SJCRH30 (cell line): ENCODE measurements at regions not wholly inside any gene's neighbourhood (a gene's known extent, or its start where the extent isn't known, plus 50 kb on each side); places are given as distances from the start of the nearest gene placed in this dataset.

Source experiments
- DNase-seq, 2 experiments: peaks; one replicate each; pipeline ENCODE4 v3.0.0-alpha.2; 2015 to 2020
- H3K27ac ChIP-seq: fragments of 250-450 bp; sonication (Bioruptor Pico); 2 replicates; pipeline ENCODE4 v1.5.1; 2020; ENCODE audit warnings: mild to moderate bottlenecking, moderate library complexity
- H3K27me3 ChIP-seq: fragments of 250-450 bp; sonication (Bioruptor Pico); 2 replicates; pipeline ENCODE4 v1.5.1; 2020; ENCODE audit warnings: mild to moderate bottlenecking, moderate library complexity
- H3K36me3 ChIP-seq: fragments of 250-450 bp; sonication (Bioruptor Pico); 2 replicates; pipeline ENCODE4 v1.5.1; 2020; ENCODE audit warnings: mild to moderate bottlenecking, moderate library complexity
- H3K4me1 ChIP-seq: fragments of 250-450 bp; sonication (Bioruptor Pico); 2 replicates; pipeline ENCODE4 v1.5.1; 2020; ENCODE audit warnings: mild to moderate bottlenecking, moderate library complexity
- H3K4me3 ChIP-seq: fragments of 250-450 bp; sonication (Bioruptor Pico); 2 replicates; pipeline ENCODE4 v1.5.1; 2020; ENCODE audit warnings: mild to moderate bottlenecking, moderate library complexity
- H3K9me3 ChIP-seq: fragments of 250-450 bp; sonication (Bioruptor Pico); replicated peaks from 2 replicates; pipeline ENCODE4 v1.5.1; 2020; ENCODE audit warnings: mild to moderate bottlenecking, moderate library complexity

- Histone ChIP-seq H3K36me3 (no peaks in the 10 kb centered on the region), H3K27ac (no peak overlapping the region), H3K9me3 (no peaks in the 10 kb centered on the region), H3K4me1 (0 out of 2 replicates have a peak, but pooled peaks cover 2% of the 10 kb centered on the region), H3K27me3 (no peaks in the 10 kb centered on the region), H3K4me3 (no peak overlapping the region)
- no peak for DNase-seq
Measured at GRCh38 chr9:113808391-113809358, 67.4 kb upstream of the ZNF618 start.

- DNase-seq: no peak
- H3K27ac ChIP-seq: no peak overlapping the region
Measured at GRCh38 chr9:113817171-113817570, 58.9 kb upstream of the ZNF618 start.

GRCh38 chr9:113818391-113818790 is 57.7 kb upstream of the ZNF618 start:
- DNase-seq: no peak
- no peaks in the 10 kb centered on the region for H3K4me1 ChIP-seq
- no peaks in the 10 kb centered on the region; the same call in 1 of the 2 replicates for H3K9me3 ChIP-seq
- H3K27me3 ChIP-seq: 0 out of 2 replicates have a peak, but pooled peaks cover 3% of the 10 kb centered on the region
- no peak overlapping the region for H3K27ac ChIP-seq
- H3K36me3 ChIP-seq: no peaks in the 10 kb centered on the region
- no peak overlapping the region for H3K4me3 ChIP-seq

More at GRCh38 chr9:113817171-113817570, 58.9 kb upstream of the ZNF618 start:
- Histone ChIP-seq H3K9me3 (no peaks in the 10 kb centered on the region; the same call in 1 of the 2 replicates), H3K4me3 (no peak overlapping the region), H3K4me1 (no peaks in the 10 kb centered on the region), H3K27me3 (0 out of 2 replicates have a peak, but pooled peaks cover 3% of the 10 kb centered on the region), H3K36me3 (no peaks in the 10 kb centered on the region)

- H3K27ac ChIP-seq: no peak overlapping the region
- DNase-seq: no peak
- no peaks in the 10 kb centered on the region for H3K9me3 ChIP-seq
- no peak overlapping the region for H3K4me3 ChIP-seq
- H3K4me1 ChIP-seq: no peaks in the 10 kb centered on the region
- no peaks in the 10 kb centered on the region for H3K36me3 ChIP-seq
- 0 out of 2 replicates have a peak, but pooled peaks cover 3% of the 10 kb centered on the region for H3K27me3 ChIP-seq
Measured at GRCh38 chr9:113822315-113822714, 53.8 kb upstream of the ZNF618 start.

- Histone ChIP-seq H3K27ac (no peak overlapping the region), H3K4me1 (no peaks in the 10 kb centered on the region), H3K36me3 (0 out of 2 replicates have a peak, but pooled peaks cover 2% of the 10 kb centered on the region), H3K27me3 (0 out of 2 replicates have a peak, but pooled peaks cover 3% of the 10 kb centered on the region), H3K4me3 (no peak overlapping the region), H3K9me3 (no peaks in the 10 kb centered on the region)
- no peak for DNase-seq
Measured at GRCh38 chr9:113823421-113823820, 52.7 kb upstream of the ZNF618 start.
